ENCODE measurements at regions not wholly inside any gene's neighbourhood (a gene's known extent, or its start where the extent isn't known, plus 50 kb on each side); places are given as distances from the start of the nearest gene placed in this dataset.

GRCh38 chr1:56356376-56356990 is 222.9 kb downstream of the PLPP3 start:
- H3K36me3 ChIP-seq (ENCODE audit: control insufficient read depth, insufficient read depth, low read length) = no peaks in the 10 kb centered on the region
- 92% methylated on average over 11 of the region's 11 CpGs for WGBS, 2 experiments

GRCh38 chr1:56355918-56356317 is 223.4 kb downstream of the PLPP3 start:
- WGBS, 2 experiments = 96 to 98% methylated on average over 3 of the region's 3 CpGs

More at GRCh38 chr1:56356376-56356990, 222.9 kb downstream of the PLPP3 start:
- no peaks in the 10 kb centered on the region for H3K9me3 ChIP-seq (ENCODE audit: control insufficient read depth, low read length)
- no peaks in the 10 kb centered on the region for H3K27me3 ChIP-seq (ENCODE audit: control insufficient read depth, insufficient read depth, low read length, poor library complexity, severe bottlenecking)
- H3K4me3 ChIP-seq (ENCODE audit: insufficient read depth, low read depth, low read length) = no peak overlapping the region
- no peaks in the 10 kb centered on the region for H3K4me1 ChIP-seq (ENCODE audit: control insufficient read depth, insufficient read depth, low read length)
- no peak overlapping the region for H3K27ac ChIP-seq (ENCODE audit: insufficient read depth, low read depth, low read length, poor library complexity, severe bottlenecking)

DNA sequence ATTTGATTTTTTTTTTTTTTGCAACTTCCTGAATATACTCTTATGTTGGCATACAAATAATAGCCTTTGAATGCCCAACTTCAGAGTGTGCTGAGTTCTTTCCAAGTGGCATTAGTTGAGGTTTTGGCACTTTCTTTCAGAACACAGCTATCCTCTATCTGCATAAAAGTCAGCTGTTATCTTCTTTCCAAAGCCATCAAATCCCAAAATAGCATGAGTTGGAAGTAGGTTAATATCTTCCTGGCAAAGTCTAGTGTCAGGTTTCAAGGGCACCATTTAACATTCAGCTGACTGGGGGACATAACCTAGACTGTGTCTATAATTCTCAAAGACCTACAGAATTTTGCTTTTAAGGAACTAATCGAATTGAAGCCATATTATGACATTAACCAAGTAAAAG is 223.9 kb downstream of the PLPP3 start:
- Histone ChIP-seq H3K9me3 (ENCODE audit: control insufficient read depth, low read length) (no peaks in the 10 kb centered on the region), H3K4me3 (ENCODE audit: insufficient read depth, low read depth, low read length) (no peak overlapping the region), H3K4me1 (ENCODE audit: control insufficient read depth, insufficient read depth, low read length) (no peaks in the 10 kb centered on the region), H3K27ac (ENCODE audit: insufficient read depth, low read depth, low read length, poor library complexity, severe bottlenecking) (no peak overlapping the region), H3K27me3 (ENCODE audit: control insufficient read depth, insufficient read depth, low read length, poor library complexity, severe bottlenecking) (no peaks in the 10 kb centered on the region), H3K36me3 (ENCODE audit: control insufficient read depth, insufficient read depth, low read length) (no peaks in the 10 kb centered on the region)
- 88% methylated on average over 1 of the region's 1 CpG for WGBS, 2 experiments

More at GRCh38 chr1:56355918-56356317, 223.4 kb downstream of the PLPP3 start:
- Histone ChIP-seq H3K36me3 (ENCODE audit: control insufficient read depth, insufficient read depth, low read length) (no peaks in the 10 kb centered on the region), H3K27me3 (ENCODE audit: control insufficient read depth, insufficient read depth, low read length, poor library complexity, severe bottlenecking) (no peaks in the 10 kb centered on the region), H3K27ac (ENCODE audit: insufficient read depth, low read depth, low read length, poor library complexity, severe bottlenecking) (no peak overlapping the region), H3K4me3 (ENCODE audit: insufficient read depth, low read depth, low read length) (no peak overlapping the region), H3K9me3 (ENCODE audit: control insufficient read depth, low read length) (no peaks in the 10 kb centered on the region), H3K4me1 (ENCODE audit: control insufficient read depth, insufficient read depth, low read length) (no peaks in the 10 kb centered on the region)

DNA sequence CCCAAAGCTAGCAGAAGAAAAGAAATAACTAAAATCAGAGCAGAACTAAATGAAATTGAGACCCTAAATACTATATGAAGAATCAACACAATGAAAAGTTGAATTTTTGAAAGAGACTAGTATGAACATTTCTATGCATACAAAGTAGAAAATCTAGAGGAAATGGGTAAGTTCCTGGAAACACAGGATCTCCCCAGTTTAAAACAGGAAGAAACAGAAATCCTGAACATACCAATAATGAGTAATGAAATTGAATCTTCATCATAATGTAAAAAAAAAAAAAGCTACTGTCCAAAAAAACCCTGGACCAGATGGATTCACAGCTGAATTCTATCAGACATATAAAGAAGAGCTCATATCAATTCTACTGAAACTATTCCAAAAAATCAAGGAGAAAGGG is 233.5 kb downstream of the PLPP3 start:
- Histone ChIP-seq H3K27me3 (ENCODE audit: control insufficient read depth, insufficient read depth, low read length, poor library complexity, severe bottlenecking) (no peaks in the 10 kb centered on the region), H3K4me3 (ENCODE audit: insufficient read depth, low read depth, low read length) (no peak overlapping the region), H3K9me3 (ENCODE audit: control insufficient read depth, low read length) (no peaks in the 10 kb centered on the region), H3K36me3 (ENCODE audit: control insufficient read depth, insufficient read depth, low read length) (no peaks in the 10 kb centered on the region), H3K4me1 (ENCODE audit: control insufficient read depth, insufficient read depth, low read length) (no peaks in the 10 kb centered on the region), H3K27ac (ENCODE audit: insufficient read depth, low read depth, low read length, poor library complexity, severe bottlenecking) (no peak overlapping the region)

GRCh38 chr1:56340977-56341376 is 238.4 kb downstream of the PLPP3 start:
- Histone ChIP-seq H3K27me3 (ENCODE audit: control insufficient read depth, insufficient read depth, low read length, poor library complexity, severe bottlenecking) (no peaks in the 10 kb centered on the region), H3K36me3 (ENCODE audit: control insufficient read depth, insufficient read depth, low read length) (no peaks in the 10 kb centered on the region), H3K9me3 (ENCODE audit: control insufficient read depth, low read length) (no peaks in the 10 kb centered on the region), H3K27ac (ENCODE audit: insufficient read depth, low read depth, low read length, poor library complexity, severe bottlenecking) (no peak overlapping the region), H3K4me3 (ENCODE audit: insufficient read depth, low read depth, low read length) (no peak overlapping the region), H3K4me1 (ENCODE audit: control insufficient read depth, insufficient read depth, low read length) (no peaks in the 10 kb centered on the region)

DNA sequence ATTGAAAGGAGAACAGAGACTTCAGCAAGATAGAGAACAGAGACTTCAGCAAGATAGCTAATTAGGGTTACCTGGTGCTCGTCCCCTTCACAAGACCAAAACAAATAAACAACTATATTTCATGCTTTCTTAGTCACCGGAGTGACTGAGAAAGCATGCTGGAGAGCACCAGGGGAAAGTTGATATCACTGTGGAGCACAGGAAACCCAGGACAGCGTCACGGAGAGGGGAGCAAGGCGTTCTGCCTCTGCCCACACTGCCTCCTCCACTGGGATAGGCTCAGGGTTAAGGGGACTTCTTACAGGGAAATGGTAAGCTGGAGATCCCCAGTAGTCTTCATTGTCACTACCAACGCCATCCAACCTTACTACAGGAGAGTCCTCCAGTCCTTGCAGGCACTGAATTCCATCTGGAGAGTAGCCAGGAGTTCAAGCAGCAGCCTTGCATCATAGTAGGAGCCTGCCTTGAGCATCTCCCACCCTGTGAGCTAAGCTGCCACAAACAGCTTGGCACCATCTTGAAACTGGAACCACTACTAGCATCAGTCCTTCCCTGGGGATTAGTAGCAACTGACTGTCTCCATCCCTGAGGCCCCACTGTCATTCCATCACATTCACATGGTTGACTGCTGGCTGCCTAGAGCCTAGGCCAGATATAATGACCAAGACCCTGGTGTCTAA is 239.4 kb downstream of the PLPP3 start:
- Histone ChIP-seq H3K27me3 (ENCODE audit: control insufficient read depth, insufficient read depth, low read length, poor library complexity, severe bottlenecking) (no peaks in the 10 kb centered on the region), H3K36me3 (ENCODE audit: control insufficient read depth, insufficient read depth, low read length) (no peaks in the 10 kb centered on the region), H3K4me3 (ENCODE audit: insufficient read depth, low read depth, low read length) (no peak overlapping the region), H3K9me3 (ENCODE audit: control insufficient read depth, low read length) (no peaks in the 10 kb centered on the region), H3K4me1 (ENCODE audit: control insufficient read depth, insufficient read depth, low read length) (no peaks in the 10 kb centered on the region), H3K27ac (ENCODE audit: insufficient read depth, low read depth, low read length, poor library complexity, severe bottlenecking) (no peak overlapping the region)
- WGBS, 2 experiments = 89 to 93% methylated on average over 6 of the region's 6 CpGs

DNA sequence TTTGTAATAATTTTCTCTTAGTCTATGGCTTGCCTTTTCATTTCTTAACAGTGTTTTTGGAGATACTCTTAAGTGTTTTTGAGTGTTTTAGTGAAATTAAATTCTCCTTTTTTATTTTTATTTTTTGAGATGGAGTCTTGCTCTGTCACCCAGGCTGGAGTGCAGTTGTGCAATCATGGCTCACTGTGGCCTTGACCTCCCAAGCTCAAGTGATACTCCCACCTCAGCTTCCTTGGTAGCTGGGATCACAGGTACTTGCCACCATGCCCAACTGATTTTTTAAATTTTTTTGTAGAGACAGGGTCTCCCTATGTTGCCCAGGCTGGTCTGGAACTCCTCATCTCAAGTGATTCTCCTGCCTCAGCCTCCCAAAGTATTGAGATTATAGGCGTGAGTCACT is 240.3 kb downstream of the PLPP3 start:
- no peaks in the 10 kb centered on the region for H3K36me3 ChIP-seq (ENCODE audit: control insufficient read depth, insufficient read depth, low read length)
- no peak overlapping the region for H3K27ac ChIP-seq (ENCODE audit: insufficient read depth, low read depth, low read length, poor library complexity, severe bottlenecking)
- H3K27me3 ChIP-seq (ENCODE audit: control insufficient read depth, insufficient read depth, low read length, poor library complexity, severe bottlenecking) = no peaks in the 10 kb centered on the region
- no peaks in the 10 kb centered on the region for H3K4me1 ChIP-seq (ENCODE audit: control insufficient read depth, insufficient read depth, low read length)
- H3K4me3 ChIP-seq (ENCODE audit: insufficient read depth, low read depth, low read length) = no peak overlapping the region
- H3K9me3 ChIP-seq (ENCODE audit: control insufficient read depth, low read length) = no peaks in the 10 kb centered on the region
- 89% methylated on average over 1 of the region's 1 CpG for WGBS, 2 experiments

- 93 to 99% methylated on average over 2 of the region's 2 CpGs for WGBS, 2 experiments
- no peaks in the 10 kb centered on the region for H3K9me3 ChIP-seq (ENCODE audit: control insufficient read depth, low read length)
- H3K4me1 ChIP-seq (ENCODE audit: control insufficient read depth, insufficient read depth, low read length) = peaks cover 3% of the 10 kb centered on the region
- H3K27ac ChIP-seq (ENCODE audit: insufficient read depth, low read depth, low read length, poor library complexity, severe bottlenecking) = no peak overlapping the region
- no peak overlapping the region for H3K4me3 ChIP-seq (ENCODE audit: insufficient read depth, low read depth, low read length)
- no peaks in the 10 kb centered on the region for H3K36me3 ChIP-seq (ENCODE audit: control insufficient read depth, insufficient read depth, low read length)
- no peaks in the 10 kb centered on the region for H3K27me3 ChIP-seq (ENCODE audit: control insufficient read depth, insufficient read depth, low read length, poor library complexity, severe bottlenecking)
Observed at GRCh38 chr1:56336982-56337381, 242.4 kb downstream of the PLPP3 start.

DNA sequence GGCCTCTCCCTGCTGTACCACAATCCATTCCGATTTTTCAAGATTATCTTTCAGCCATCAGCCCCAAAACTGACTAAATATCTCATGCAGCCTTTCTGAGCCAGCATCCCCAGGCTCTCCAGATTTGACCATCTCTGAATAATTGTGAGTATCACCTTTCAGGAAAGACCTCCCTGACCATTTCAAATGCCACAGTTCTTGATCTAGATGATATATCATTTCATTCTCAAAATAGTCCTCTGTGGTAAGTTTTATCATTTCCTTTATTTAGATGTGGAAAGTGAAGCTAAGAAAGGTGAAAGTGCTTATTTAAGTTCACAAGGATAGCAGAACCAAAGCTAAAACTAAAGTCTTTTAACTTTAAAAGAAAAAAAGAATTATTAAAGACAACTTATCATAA is 244.0 kb downstream of the PLPP3 start:
- Histone ChIP-seq H3K9me3 (ENCODE audit: control insufficient read depth, low read length) (no peaks in the 10 kb centered on the region), H3K27ac (ENCODE audit: insufficient read depth, low read depth, low read length, poor library complexity, severe bottlenecking) (no peak overlapping the region), H3K4me3 (ENCODE audit: insufficient read depth, low read depth, low read length) (no peak overlapping the region), H3K4me1 (ENCODE audit: control insufficient read depth, insufficient read depth, low read length) (peaks cover 11% of the 10 kb centered on the region), H3K27me3 (ENCODE audit: control insufficient read depth, insufficient read depth, low read length, poor library complexity, severe bottlenecking) (no peaks in the 10 kb centered on the region), H3K36me3 (ENCODE audit: control insufficient read depth, insufficient read depth, low read length) (no peaks in the 10 kb centered on the region)
- WGBS, 2 experiments = 86 to 93% methylated on average over 1 of the region's 1 CpG

DNA sequence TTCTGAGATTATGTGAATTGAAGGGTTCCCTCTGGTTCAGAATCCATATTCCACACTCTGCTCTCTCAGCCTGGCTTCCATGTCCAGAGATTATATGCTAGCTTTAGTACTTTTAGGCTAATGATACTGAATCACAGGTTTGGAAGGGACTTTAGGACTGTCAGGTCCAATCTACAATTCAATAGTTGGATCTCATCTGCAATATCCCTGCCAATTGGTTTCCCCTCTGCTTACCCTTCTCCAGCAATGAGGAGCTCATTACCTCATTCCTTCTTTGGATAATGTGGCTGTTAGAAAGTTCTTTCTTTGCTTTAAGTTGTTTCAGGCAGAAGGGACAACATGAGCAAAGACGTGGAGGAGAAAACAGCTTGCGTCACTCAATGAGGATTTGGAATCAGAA is 245.3 kb downstream of the PLPP3 start:
- H3K27ac ChIP-seq (ENCODE audit: insufficient read depth, low read depth, low read length, poor library complexity, severe bottlenecking) = no peak overlapping the region
- no peaks in the 10 kb centered on the region for H3K27me3 ChIP-seq (ENCODE audit: control insufficient read depth, insufficient read depth, low read length, poor library complexity, severe bottlenecking)
- WGBS, 2 experiments = 89 to 94% methylated on average over 2 of the region's 2 CpGs
- peaks cover 11% of the 10 kb centered on the region for H3K4me1 ChIP-seq (ENCODE audit: control insufficient read depth, insufficient read depth, low read length)
- H3K9me3 ChIP-seq (ENCODE audit: control insufficient read depth, low read length) = no peaks in the 10 kb centered on the region
- no peaks in the 10 kb centered on the region for H3K36me3 ChIP-seq (ENCODE audit: control insufficient read depth, insufficient read depth, low read length)
- H3K4me3 ChIP-seq (ENCODE audit: insufficient read depth, low read depth, low read length) = no peak overlapping the region

Measured in ectodermal cell (in vitro differentiated cells).